UCSD-AML1 (cell line): ENCODE measurements at regions not wholly inside any gene's neighbourhood (a gene's known extent, or its start where the extent isn't known, plus 50 kb on each side); places are given as distances from the start of the nearest gene placed in this dataset.

Experiments
- DNase-seq: peaks from one replicate; lab custom pipeline; 2025; ENCODE audit not compliant: unreplicated experiment; lab: John Stamatoyannopoulos, UW

DNA sequence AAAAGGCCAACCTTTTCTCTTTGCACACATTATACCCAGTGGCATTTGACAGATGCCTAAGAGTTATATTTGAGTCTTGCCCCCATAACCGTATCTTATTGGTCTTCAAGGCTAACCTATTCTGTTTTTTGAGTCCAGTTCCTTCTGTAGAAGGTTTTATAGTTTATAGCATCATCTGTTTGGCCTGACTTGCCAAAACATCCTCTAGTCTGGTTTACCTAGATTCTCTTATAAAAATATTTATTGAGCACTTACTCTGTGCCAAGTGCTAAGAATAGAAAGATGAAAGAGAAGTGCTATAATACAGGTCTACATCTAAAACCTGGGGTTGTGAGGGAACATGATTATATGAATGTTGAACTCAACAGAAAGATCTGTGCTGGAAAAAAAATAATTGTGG, 55.9 kb upstream of the PIP4K2A start:
- DNase-seq, result no peak

DNA sequence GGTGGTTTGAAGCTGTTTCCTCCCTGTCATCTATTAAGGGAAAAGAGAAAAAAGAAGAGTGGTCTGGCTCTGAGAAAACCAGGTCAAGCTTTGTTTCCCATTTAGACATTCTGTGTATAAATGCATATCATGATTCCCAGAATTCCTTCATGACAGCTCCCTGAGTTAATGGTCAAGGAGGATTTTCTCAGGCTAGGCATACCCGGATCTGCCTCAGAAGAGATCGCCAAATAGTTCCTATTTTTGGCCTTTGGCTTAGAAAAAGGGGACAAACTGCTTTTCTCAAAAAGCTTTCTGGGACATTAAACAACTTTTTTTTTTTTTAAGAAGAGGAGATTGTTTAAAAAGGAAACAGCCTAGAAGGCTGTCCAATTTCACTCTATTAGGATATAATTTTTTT, 53.5 kb upstream of the PIP4K2A start:
- no peak for DNase-seq

DNA sequence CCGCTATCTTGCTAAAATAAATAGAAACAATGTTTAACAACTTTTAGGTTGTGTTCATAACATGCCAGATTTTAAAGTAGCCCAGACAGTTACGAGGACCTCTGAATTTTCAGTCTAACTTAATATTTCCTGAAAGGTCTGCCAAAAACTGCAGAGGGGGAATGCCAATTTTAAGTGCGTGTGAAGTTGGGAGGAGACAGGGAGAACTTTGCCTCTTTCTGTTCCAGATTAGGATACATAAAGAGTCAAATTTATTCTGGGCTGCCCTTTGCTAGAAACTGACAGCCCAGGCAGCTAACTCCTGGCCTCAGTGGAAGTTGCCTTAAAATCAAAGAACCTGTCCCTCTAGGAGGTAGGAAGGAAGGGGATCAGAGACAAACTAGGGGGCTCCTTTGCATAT, 52.3 kb upstream of the PIP4K2A start:
- no peak for DNase-seq

DNA sequence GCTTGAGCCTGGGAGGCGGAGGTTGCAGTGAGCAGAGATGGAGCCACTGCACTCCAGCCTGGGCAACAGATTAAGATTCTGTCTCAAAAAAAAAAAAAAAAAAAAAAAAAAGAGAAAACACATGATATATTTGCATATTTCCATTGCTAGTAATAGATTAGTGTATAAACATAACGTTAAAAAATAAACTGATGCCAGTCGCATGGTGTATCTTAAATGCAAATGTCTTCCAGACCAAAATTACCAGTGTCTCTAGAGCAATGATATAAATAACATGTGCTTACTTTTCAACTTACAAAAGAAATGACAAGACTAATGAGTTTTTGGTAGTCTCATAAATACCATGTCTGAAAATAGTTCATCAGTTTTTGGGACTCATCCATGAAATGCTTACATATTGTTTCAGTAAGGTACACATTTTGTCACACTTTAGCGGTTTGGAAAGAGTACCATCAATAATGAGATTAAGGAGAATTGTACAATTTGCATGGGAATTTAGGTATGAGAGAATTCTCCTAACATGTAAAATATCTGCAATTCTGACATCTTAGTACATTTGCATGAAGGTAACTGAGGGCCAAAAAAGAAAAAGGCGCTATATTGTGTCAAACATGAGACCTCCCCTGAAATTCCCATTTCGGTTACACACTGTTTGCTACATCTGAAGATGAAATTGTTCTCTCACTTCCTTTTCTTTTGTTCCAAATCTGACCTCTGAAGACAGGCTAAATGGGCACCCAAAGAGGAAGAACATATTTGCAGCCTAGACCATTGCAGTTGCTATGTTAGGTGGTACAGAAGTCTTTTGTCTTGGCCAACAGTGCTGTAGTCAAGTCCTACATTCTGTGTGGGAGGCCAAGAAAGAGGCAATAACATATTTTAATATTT, 51.5 kb upstream of the PIP4K2A start:
- no peak for DNase-seq

DNA sequence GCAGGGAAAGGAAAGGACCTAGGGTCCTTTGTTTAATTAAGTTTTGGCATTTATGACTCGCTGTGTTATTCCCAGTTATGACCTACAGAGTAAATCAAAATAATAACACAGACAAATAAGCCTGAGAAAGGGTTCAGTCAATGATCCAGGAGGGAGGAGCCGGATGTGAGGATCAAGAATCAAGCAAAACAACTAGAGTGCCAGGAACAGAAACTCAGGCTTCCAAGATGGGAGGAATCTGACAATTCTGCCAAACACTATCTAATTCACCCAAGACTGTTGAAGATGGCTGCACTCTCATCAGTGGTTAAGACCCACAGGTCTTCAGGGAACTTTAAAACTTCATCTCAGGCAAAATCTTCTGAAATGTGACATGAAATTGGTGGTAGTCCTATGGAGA, 50.3 kb upstream of the PIP4K2A start:
- DNase-seq, result no peak
